GM18858 (cell line): ENCODE measurements at regions not wholly inside any gene's neighbourhood (a gene's known extent, or its start where the extent isn't known, plus 50 kb on each side); places are given as distances from the start of the nearest gene placed in this dataset.
"Not testable (repeated sequence)": the region's sequence is repeated elsewhere in the genome, so short reads cannot be mapped to it uniquely, and the experiment has no call there.

Experiments
- ATAC-seq: cut with Tn5 transposase; IDR thresholded peaks from one replicate; pipeline ENCODE4 v1.9.1; 2021; ENCODE audit not compliant: unreplicated experiment

DNA sequence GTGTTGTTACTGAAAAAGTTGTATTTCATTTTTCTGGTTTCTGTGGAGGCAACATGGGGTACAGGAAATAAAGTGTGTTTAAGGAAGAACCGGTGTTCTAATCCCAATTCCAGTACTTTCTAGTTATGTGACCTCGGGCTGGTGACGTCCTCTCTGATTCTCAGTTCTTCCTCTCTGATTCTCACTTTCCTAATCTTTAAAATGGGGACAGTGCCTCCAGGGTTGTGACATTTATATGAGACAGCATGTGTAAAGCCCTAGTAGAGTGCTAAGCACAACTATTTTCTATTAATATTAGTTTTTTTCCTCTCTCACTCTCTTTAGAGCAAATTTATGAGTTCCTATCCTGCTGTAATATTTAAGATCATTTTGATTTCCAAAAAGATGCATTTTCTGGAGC, 50.9 kb upstream of the PTPDC1 start:
- no peak for ATAC-seq

DNA sequence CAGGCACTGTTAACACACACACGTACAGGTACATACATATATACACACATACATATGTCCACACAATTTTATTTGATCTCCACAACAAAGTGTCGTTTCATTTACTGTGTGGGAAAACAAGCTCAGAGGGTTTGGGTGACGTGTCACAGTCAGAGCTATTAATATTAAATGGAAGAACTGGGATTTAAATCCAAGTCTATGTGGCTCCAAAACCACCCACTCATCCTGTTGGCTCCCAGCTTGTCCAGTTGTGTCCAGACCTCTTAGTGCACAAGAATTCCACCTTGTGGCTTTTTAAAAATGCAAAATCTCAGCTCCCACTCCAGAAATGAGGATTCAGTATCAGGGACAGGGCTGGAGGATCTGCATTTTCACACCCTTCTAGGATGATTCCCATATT, 52.3 kb upstream of the PTPDC1 start:
- no peak for ATAC-seq

DNA sequence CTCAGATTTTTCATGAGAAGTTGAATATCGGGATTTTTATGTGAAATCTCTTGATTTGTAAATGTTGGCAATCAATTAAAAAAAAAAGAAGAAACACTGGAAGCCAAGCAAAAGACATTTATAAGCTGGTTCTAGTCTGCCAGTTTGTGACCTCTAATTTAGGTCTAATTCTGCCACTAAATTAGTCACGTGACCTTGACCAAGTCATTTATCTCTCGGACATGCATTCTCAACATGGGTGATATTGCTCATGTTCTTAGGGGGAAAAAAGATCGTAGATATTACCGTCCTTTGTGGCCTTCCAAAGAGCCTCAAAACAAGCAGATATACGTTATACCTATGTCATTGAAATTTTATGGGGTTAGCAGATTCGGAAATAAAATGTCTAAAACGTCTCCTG, 52.9 kb upstream of the PTPDC1 start:
- ATAC-seq = no peak

DNA sequence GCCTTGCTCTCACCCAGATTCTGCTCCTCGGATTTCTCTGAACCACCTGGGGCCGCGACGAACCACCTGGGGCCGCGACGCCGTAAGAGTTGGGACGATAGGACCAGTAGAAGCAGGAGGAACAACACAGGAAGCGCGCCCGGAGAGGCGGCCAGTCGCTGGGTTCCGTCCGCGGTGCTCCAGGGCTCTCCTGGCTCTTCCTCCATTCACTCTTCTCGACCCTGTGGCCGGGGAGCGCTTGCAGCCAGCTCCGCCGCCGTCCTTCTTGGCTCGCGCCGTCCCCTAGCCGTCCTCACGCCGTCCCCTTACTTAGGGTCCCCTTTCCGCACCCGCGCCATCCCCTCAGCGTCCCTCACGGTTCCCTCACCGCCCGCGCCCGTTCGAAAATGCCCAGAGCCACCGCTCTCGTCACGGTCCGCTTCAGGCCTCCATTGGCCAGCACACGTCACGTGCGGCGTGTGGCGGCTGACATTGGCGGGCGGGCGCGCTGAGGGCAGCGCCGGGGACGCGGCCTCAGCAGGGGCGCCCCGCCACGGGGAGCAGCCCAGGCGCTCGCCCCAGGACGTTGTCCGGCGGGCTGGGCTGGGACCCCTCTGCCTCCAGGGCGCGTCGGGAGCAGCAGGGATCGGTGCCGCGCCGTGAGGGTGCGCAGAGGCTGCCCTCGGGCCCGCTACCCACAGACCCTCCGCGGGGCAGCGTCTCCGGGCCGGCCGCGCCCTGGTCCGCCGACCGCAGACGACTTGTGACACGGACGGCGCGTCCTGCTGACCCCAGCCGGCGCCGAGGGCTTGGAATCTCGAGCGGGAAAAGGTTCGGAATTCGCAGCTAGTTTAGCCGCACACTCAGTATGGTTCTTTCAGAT, 53.7 kb upstream of the PTPDC1 start:
- ATAC-seq = peak; percentile 90

DNA sequence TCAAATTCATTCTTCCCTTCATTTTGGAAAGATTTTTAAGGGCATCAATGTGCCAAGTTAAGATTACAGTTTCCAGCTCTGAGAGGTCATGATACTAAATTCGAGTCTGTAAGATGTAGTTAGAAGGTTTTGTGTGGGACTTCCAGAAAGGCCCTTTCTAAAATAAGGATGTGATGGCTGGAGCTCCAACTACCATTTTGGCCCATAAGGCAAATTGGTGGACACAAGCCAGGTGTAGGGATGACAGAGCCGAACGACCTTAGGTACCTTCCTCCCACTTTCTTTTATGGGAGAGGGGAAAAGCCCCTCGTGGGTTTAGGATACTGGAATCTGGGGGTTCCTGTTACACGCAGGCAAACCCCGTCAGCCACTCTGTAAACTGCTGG, 54.3 kb upstream of the PTPDC1 start:
- no peak for ATAC-seq

DNA sequence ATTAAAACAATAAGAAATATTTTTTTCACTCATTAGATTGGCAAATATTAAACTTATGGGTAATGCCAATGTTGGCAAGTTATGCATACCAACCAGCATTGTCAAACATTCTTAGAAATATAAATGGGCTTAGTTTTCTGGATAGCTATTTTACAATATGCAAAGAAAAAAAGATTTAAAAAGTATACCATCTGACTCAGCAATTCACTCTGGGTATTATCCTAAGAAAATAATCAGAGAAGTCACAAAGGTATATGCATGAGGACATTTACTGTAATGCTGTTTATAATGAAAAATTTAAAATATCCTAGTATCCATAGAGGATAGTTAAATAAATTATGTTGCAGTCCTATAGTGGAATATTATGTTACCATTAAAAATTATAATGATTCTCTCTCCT, 57.4 kb upstream of the PTPDC1 start:
- no peak for ATAC-seq

DNA sequence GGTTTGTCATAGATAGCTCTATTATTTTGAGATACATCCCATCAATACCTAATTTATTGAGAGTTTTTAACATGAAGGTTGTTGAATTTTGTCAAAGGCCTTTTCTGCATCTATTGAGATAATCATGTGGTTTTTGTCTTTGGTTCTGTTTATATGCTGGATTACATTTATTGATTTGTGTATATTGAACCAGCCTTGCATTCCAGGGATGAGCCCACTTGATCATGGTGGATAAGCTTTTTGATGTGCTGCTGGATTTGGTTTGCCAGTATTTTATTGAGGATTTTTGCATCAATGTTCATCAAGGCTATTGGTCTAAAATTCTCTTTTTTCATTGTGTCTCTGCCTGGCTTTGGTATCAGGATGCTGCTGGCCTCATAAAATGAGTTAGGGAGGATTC, 61.8 kb upstream of the PTPDC1 start:
- not testable (repeated sequence) for ATAC-seq

DNA sequence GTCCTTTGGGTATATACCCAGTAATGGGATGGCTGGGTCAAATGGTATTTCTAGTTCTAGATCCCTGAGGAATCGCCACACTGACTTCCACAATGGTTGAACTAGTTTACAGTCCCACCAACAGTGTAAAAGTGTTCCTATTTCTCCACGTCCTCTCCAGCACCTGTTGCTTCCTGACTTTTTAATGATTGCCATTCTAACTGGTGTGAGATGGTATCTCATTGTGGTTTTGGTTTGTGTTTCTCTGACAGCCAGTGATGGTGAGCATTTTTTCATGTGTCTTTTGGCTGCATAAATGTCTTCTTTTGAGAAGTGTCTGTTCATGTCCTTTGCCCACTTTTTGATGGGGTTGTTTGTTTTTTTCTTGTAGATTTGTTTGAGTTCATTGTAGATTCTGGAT, 63.4 kb upstream of the PTPDC1 start:
- not testable (repeated sequence) for ATAC-seq

DNA sequence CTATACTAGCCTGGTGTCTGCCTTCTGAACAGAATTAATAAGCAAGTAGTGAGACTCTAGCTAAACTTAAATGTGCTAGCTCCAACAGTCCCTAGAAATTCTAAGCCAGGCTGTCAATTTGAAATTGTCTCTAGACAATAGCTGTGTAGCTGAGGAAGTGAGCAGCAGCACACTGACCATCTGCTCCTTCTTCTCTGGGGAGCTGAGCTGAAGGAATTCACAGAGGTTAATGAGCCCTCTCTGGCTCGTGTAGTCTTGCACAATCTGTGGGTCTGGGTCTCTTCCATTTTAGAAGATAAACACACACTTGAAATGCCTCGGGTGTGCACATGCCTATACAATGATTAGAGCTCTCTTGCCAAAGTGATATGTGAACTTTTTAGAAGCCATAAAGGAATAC, 63.5 kb upstream of the BARX1 start:
- no peak for ATAC-seq

DNA sequence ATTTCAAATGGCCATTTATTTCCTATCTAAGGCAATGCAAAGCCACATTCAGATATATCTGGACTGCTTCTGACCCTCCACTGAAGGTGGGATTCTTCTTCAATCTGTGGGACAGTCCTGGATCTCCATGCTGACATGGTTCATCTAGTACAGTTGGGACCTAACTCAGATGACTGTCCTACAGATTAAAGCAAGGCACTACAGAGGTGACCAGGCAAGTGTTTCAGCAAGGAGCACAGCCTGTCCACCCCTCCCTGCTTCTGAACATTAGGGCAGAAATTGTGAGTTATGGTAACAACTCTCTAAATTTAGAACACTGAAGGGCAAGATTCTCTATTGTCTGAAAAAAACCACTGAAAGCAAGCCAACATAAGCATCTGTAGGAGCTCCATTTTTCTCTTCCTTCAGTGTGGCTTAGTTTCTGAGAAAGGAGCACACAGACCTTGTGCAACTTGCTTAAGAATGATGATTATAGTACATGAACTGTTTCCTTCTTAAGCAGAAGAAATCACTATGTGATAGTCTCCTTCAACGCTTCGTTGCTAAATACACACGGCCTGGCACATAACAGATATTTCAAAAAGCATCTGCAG, 62.9 kb upstream of the BARX1 start:
- no peak for ATAC-seq

DNA sequence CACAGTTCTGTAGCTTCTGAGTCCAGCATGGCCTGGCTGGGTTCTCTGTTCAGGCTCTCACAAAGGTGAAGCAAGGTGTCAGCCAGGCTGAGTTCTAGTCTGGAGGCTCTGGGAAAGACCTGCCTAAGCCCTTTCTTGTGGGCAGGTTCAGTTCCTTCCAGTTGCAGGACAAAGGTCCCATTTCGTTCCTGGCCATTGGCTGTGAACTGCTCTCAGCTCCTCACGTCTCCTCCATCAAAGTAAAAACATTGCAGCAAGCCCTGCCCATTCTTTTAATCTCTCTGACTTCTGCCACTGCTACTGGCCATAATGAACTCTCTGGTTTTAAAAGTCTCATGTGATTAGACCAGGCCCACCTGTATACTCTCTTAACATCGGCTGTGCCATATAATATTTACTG, 61.6 kb upstream of the BARX1 start:
- ATAC-seq = no peak

DNA sequence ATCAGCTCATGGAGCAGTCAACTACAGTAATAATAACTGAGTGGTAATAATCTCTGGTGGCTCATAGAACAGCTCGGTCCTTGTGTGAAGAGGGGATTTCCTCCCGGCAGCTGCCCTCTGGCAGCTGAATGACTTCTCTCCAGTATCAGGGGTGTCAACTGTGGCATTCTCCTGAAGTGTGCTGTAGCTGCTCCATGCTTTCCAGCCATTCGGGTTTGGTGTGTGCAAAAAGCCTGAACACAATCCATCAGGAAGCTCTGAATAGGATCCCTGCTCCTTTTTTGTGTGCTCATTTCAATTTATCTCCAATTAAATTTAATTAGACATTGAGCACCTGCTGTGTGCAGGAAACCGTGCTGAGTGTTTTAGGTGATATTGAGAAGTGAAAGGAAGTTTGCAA, 59.8 kb upstream of the BARX1 start:
- ATAC-seq = no peak

DNA sequence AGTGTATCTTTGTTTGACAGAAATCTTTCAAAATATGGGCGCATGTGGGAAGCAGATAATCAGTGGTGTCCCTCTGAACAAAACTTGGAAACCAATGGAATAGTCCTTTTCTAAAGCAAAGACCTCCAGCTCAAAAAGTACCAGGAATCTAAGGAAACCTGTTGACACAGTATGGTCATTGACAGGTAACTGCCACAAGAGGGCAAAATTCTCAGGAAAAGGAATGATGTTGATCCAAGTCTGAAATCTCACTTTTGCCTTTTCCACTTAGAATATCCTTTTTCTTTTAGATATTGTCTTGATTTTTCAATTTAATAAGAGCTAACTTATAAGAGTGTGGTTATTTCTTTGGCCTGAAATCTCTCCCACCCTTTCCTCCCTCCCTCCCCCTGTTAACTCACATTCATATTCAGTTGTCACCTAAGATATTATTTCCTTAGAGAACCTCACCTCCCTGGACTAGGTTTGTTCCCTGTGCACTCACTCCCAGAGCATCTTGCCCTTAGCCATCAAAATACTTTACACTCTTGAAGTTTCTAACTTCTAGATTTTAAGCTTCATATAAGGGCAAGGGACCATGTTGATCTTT, 59.0 kb upstream of the BARX1 start:
- ATAC-seq = no peak

DNA sequence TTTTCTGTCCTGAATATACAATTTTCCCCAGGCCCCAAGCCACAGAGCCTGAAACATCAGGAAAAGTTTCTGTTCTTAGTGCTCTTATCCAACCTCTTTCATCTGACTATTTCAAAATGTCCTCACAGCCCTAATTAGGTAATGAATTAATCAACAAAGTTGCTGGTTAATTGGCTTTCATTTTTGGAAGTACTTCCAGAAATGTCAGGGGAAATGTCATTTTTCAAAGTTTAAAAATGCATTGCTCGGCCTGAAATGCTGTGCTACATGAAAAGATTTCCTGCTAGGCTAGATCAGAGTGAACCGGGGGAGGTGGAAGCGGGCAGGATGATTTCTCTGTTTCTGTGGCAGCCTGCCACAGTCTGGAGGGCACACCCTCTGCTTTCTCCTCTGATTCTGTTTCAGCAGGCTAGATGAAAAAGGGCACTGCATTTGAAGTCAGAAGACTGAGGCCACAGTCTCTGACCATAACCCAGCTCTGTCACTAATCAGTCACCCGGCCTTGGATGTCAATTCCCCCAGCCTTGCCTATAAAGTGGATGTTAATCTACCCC, 55.9 kb upstream of the BARX1 start:
- ATAC-seq = no peak

DNA sequence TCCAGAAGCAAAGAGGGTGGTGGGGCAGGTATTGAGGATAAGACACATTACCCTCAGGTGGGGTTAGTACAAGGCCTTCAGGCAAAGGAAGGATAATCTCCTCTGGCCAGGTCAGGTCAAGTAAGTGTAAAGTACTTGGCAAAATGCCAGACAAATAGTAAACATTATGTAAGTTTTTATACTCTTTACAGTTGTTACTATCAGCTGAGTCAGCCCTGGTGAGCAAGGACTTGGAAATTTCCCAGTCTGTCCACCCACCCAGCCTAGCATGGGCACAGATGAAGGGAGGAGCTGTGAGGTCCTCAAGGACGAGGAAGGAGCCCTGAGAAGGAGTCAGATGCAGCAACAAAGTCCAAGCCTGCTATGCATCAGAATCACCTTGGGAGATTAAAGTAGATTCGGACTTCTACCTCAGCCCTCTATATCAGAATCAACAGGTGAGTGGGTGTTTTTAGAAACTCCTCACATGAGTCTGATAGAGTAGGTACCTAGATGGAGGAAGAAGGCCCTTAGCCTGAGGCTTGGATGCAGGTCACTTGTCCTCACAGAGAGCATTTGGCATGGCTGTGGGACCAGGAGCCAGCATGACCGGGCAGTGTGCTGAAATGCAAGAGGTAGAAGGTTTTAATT, 50.2 kb upstream of the BARX1 start:
- ATAC-seq = no peak
